Fibroblast of lung (primary cell): ENCODE measurements at regions not wholly inside any gene's neighbourhood (a gene's known extent, or its start where the extent isn't known, plus 50 kb on each side); places are given as distances from the start of the nearest gene placed in this dataset.

ENCODE experiments used
- DNase-seq, 2 donors: peaks; one replicate each; pipeline versions ENCODE4 v3.0.0 to v3.0.0-alpha.2; 2010; ENCODE audit warnings: low read depth in 2 of 2
- H2AFZ ChIP-seq: 2 replicates; pipeline ENCODE4 v1.5.1; 2012; ENCODE audit warnings: low read length, control low read depth, inconsistent platforms
- H3K27ac ChIP-seq: 2 replicates; pipeline ENCODE4 v1.5.1; 2011; ENCODE audit warnings: low read length, control low read depth; ENCODE audit not compliant: insufficient read depth
- H3K27me3 ChIP-seq: 2 replicates; pipeline ENCODE4 v1.5.1; 2011; ENCODE audit warnings: mild to moderate bottlenecking, low read length; ENCODE audit not compliant: control insufficient read depth, insufficient read depth
- H3K36me3 ChIP-seq: 2 replicates; pipeline ENCODE4 v1.5.1; 2011; ENCODE audit warnings: low read length; ENCODE audit not compliant: control insufficient read depth, insufficient read depth
- H3K4me1 ChIP-seq: 2 replicates; pipeline ENCODE4 v1.5.1; 2011; ENCODE audit warnings: low read length; ENCODE audit not compliant: control insufficient read depth, insufficient read depth; ENCODE audit errors: extremely low read depth
- H3K4me2 ChIP-seq: 2 replicates; pipeline ENCODE4 v1.5.1; 2011; ENCODE audit warnings: low read length, control low read depth; ENCODE audit not compliant: insufficient read depth; ENCODE audit errors: extremely low read depth
- H3K4me3 ChIP-seq, 4 experiments: fragments of 200-600 bp in 1 of 4; sonication (generic) in 1 of 4; replicated peaks in 1 of 4; 2 replicates each; pipeline ENCODE4 v1.5.1; 2011 to 2016; ENCODE audit warnings: low read length in 4 of 4, low read depth in 3 of 4, mild to moderate bottlenecking in 3 of 4, control low read depth in 2 of 4, inconsistent platforms in 1 of 4, mixed read lengths in 1 of 4; ENCODE audit not compliant: insufficient read depth in 1 of 4; ENCODE audit errors: control extremely low read depth in 1 of 4
- H3K79me2 ChIP-seq: 2 replicates; pipeline ENCODE4 v1.5.1; 2012; ENCODE audit warnings: mild to moderate bottlenecking, low read length, inconsistent platforms; ENCODE audit not compliant: control insufficient read depth, insufficient read depth
- H3K9ac ChIP-seq: 2 replicates; pipeline ENCODE4 v1.5.1; 2011; ENCODE audit warnings: mild to moderate bottlenecking, low read length, control low read depth; ENCODE audit not compliant: insufficient read depth
- H3K9me3 ChIP-seq: 2 replicates; pipeline ENCODE4 v1.5.1; 2012; ENCODE audit warnings: low read depth, low read length; ENCODE audit not compliant: control insufficient read depth, insufficient read depth
- H4K20me1 ChIP-seq: 2 replicates; pipeline ENCODE4 v1.5.1; 2011; ENCODE audit warnings: low read length; ENCODE audit not compliant: control insufficient read depth, insufficient read depth; ENCODE audit errors: extremely low read depth
- EZH2 ChIP-seq: IDR thresholded peaks from 2 replicates; pipeline ENCODE4 v1.5.1; 2012; ENCODE audit warnings: low read length, control low read depth, mild to moderate bottlenecking; ENCODE audit errors: missing control alignments
- TF ChIP-seq, protein P1 (sequence below), 2 donors: IDR thresholded peaks in 1 of 2; conservative IDR thresholded peaks in 1 of 2; 1 replicate in 1 of 2; 2 replicates in 1 of 2; pipeline ENCODE4 v1.5.1; 2011 to 2012; ENCODE audit warnings: low read length in 2 of 2, control low read depth in 1 of 2, inconsistent platforms in 1 of 2, low read depth in 1 of 2, mild to moderate bottlenecking in 1 of 2

DNA sequence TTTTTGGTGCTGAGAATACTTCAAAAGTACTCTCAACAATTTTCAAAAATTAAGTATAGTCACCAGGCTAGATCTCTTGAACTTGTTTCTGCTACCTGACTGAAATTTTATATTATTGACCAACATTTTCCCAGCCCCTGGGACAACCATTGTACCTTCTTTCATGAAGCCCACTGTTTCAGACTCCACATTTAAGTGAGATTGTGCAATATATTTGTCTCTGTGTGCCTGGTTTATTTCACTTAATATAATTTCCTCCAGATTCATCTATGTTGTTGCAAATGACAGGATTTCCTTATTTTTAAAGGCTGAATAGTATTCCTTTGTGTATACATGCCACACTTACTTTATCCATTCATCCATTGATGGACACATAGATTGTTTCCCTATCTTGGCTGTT lies 354.2 kb upstream of the VRK2 start:
- no peaks in the 10 kb centered on the region for H3K4me1 ChIP-seq
- no peak overlapping the region for H3K4me2 ChIP-seq
- DNase-seq, result no peak
- no peak overlapping the region for H3K9ac ChIP-seq
- H2AFZ ChIP-seq, result no peak overlapping the region
- H3K4me3 ChIP-seq, result no peak overlapping the region
- no peak overlapping the region for H3K27ac ChIP-seq
- no peaks in the 10 kb centered on the region for H3K36me3 ChIP-seq
- no peaks in the 10 kb centered on the region for H4K20me1 ChIP-seq
- H3K27me3 ChIP-seq, result no peaks in the 10 kb centered on the region
- no peaks in the 10 kb centered on the region for H3K79me2 ChIP-seq
- no peaks in the 10 kb centered on the region for H3K9me3 ChIP-seq
- TF ChIP-seq, protein P1, sequence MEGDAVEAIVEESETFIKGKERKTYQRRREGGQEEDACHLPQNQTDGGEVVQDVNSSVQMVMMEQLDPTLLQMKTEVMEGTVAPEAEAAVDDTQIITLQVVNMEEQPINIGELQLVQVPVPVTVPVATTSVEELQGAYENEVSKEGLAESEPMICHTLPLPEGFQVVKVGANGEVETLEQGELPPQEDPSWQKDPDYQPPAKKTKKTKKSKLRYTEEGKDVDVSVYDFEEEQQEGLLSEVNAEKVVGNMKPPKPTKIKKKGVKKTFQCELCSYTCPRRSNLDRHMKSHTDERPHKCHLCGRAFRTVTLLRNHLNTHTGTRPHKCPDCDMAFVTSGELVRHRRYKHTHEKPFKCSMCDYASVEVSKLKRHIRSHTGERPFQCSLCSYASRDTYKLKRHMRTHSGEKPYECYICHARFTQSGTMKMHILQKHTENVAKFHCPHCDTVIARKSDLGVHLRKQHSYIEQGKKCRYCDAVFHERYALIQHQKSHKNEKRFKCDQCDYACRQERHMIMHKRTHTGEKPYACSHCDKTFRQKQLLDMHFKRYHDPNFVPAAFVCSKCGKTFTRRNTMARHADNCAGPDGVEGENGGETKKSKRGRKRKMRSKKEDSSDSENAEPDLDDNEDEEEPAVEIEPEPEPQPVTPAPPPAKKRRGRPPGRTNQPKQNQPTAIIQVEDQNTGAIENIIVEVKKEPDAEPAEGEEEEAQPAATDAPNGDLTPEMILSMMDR (conservative IDR thresholded peaks at IDR 0.05 in 1 of 2, IDR thresholded peaks at IDR 0.05 in 1 of 2; ENCODE audit: low read depth in 1 of 2, low read length in 2 of 2), result no peak
- no peak for TF ChIP-seq EZH2

DNA sequence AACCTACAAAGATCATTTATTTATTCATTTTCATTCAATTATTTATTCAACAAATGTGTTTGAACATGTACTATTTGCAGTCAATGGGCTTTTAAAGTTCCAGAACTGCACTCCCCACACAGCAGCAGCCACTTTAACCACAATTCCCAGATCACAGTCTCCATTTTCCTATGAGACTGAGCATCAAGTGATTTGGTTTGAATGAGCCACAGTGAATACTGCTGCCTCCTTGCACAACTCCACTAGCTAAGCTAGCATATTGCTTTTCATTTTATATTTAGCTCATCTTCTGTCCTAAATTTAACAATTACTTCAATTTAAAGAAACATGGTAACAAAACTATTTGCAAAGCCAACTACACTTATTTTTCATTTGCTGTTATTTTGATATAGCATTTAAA lies 353.4 kb upstream of the VRK2 start:
- Histone ChIP-seq H3K9me3 (no peaks in the 10 kb centered on the region), H3K27me3 (no peaks in the 10 kb centered on the region), H3K4me1 (no peaks in the 10 kb centered on the region), H3K9ac (no peak overlapping the region), H3K27ac (no peak overlapping the region), H4K20me1 (no peaks in the 10 kb centered on the region), H3K36me3 (no peaks in the 10 kb centered on the region), H3K4me2 (no peak overlapping the region), H3K4me3 (no peak overlapping the region), H2AFZ (no peak overlapping the region), H3K79me2 (no peaks in the 10 kb centered on the region)
- DNase-seq, result no peak
- no peak for TF ChIP-seq EZH2
- TF ChIP-seq, protein P1 (conservative IDR thresholded peaks at IDR 0.05 in 1 of 2, IDR thresholded peaks at IDR 0.05 in 1 of 2; ENCODE audit: low read depth in 1 of 2, low read length in 2 of 2), result no peak

DNA sequence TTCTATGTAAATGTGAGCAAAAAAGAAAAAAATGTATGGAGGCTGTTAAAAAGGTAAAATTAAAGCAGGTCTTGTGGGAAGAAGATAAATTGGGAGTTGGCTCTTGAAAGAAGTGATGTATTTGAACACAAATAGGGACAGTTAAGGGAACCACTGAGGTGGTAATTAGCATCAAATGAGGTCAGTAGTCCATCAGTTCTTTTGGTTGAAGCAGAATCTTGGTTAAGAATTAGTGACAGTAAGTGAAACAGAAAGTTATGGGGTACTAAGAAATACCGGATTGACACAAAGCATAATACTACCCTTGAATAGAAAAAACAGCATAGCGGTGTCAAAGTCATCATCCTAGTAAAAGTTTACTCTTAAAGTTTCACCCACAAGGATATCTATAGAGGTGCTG lies 352.6 kb upstream of the VRK2 start:
- Histone ChIP-seq H3K9ac (no peak overlapping the region), H4K20me1 (no peaks in the 10 kb centered on the region), H3K9me3 (no peaks in the 10 kb centered on the region), H3K36me3 (no peaks in the 10 kb centered on the region), H3K4me3 (no peak overlapping the region), H3K4me1 (no peaks in the 10 kb centered on the region), H3K27ac (no peak overlapping the region), H3K4me2 (no peak overlapping the region), H3K27me3 (no peaks in the 10 kb centered on the region), H3K79me2 (no peaks in the 10 kb centered on the region), H2AFZ (no peak overlapping the region)
- DNase-seq, result no peak
- TF ChIP-seq, protein P1 (conservative IDR thresholded peaks at IDR 0.05 in 1 of 2, IDR thresholded peaks at IDR 0.05 in 1 of 2; ENCODE audit: low read depth in 1 of 2, low read length in 2 of 2), result no peak
- TF ChIP-seq EZH2, result no peak
